GM23248 (cell line): ENCODE measurements at regions not wholly inside any gene's neighbourhood (a gene's known extent, or its start where the extent isn't known, plus 50 kb on each side); places are given as distances from the start of the nearest gene placed in this dataset.

ENCODE experiments used
- EZH2 ChIP-seq: fragments of 200-600 bp; sonication (generic); IDR thresholded peaks from 2 replicates; pipeline ENCODE4 v1.6.1; 2018; ENCODE audit warnings: antibody characterized with exemption, mild to moderate bottlenecking; ENCODE audit not compliant: insufficient read depth, poor library complexity, severe bottlenecking
- EZH2phosphoT487 ChIP-seq: fragments of 200-600 bp; sonication (generic); IDR thresholded peaks from 2 replicates; pipeline ENCODE4 v1.6.1; 2018; ENCODE audit warnings: antibody characterized with exemption, moderate library complexity, mild to moderate bottlenecking, low read depth; ENCODE audit not compliant: insufficient read depth

DNA sequence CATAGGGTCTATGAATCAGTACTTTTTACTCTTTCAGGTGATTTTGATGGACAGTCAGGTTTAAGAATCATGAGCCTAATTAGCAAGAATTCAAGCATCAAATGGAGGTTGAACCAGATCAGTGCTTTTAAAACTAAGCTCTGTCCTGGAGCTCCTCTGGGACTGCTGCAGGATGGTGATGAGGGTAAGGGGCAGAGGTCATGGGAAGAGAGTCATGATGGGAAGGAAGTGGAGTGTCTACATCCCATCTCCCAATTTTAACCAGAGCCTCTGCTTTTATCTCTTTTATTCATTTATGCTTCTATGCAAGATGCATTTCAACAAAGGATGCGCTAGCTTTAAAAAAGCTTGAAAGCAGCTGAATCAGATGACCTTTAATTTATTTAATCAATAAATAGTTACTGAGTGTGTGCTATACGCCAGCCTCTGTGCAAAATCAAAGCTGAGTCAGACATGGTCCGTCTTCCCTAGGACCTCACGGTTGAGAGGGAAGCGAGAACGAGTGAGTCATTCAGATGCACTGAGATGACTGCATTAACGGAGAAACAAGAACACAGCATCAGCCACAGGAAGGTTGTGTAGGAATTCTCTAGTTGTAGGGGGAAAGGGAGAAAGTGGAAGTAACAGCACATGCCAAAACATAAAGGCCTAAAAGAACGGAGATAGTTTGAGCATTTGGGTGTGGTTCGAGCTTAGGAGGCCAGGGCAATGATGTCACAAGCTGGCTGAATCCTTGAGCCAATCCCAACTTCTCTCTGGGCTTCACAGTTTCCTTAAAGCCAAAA is 441.6 kb upstream of the BRINP1 start:
- TF ChIP-seq EZH2phosphoT487 (no peak), EZH2 (no peak)
